SW 1271 (cell line): ENCODE measurements at regions not wholly inside any gene's neighbourhood (a gene's known extent, or its start where the extent isn't known, plus 50 kb on each side); places are given as distances from the start of the nearest gene placed in this dataset.
"Not testable (repeated sequence)": the region's sequence is repeated elsewhere in the genome, so short reads cannot be mapped to it uniquely, and the experiment has no call there.

Source experiments
- DNase-seq, 2 experiments: peaks; one replicate each; lab custom pipeline; 2025; lab: John Stamatoyannopoulos, UW

- DNase-seq, result no peak
Observed at GRCh38 chr6:74018825-74019224, 322.8 kb downstream of the CD109 start.

- DNase-seq, result no peak
Observed at GRCh38 chr6:74015427-74015826, 319.4 kb downstream of the CD109 start.

GRCh38 chr6:74000666-74001490 is 304.9 kb downstream of the CD109 start:
- DNase-seq, result no peak

GRCh38 chr6:73990609-73991238 is 294.7 kb downstream of the CD109 start:
- not testable (repeated sequence) for DNase-seq

- no peak for DNase-seq
Observed at GRCh38 chr6:73989428-73989827, 293.4 kb downstream of the CD109 start.

- peak in 1 of 2 experiments; percentile 22 for DNase-seq
Observed at GRCh38 chr6:73985891-73986290, 289.9 kb downstream of the CD109 start.

GRCh38 chr6:73984571-73985210 is 288.7 kb downstream of the CD109 start:
- DNase-seq, result no peak

GRCh38 chr6:73983367-73983766 is 287.4 kb downstream of the CD109 start:
- no peak for DNase-seq

- no peak for DNase-seq
Observed at GRCh38 chr6:73980096-73980495, 284.1 kb downstream of the CD109 start.

GRCh38 chr6:73978330-73978729 is 282.3 kb downstream of the CD109 start:
- no peak for DNase-seq

- DNase-seq, result not testable (repeated sequence)
Observed at GRCh38 chr6:73972518-73972917, 276.5 kb downstream of the CD109 start.

GRCh38 chr6:73969971-73970970 is 274.3 kb downstream of the CD109 start:
- DNase-seq, result peak in 1 of 2 experiments; percentile 57

GRCh38 chr6:73968221-73968757 is 272.3 kb downstream of the CD109 start:
- DNase-seq, result no peak

GRCh38 chr6:73965539-73966029 is 269.6 kb downstream of the CD109 start:
- no peak for DNase-seq

- DNase-seq, result no peak
Observed at GRCh38 chr6:73964241-73964854, 268.3 kb downstream of the CD109 start.

GRCh38 chr6:73962884-73963283 is 266.9 kb downstream of the CD109 start:
- DNase-seq, result no peak

GRCh38 chr6:73956305-73956704 is 260.3 kb downstream of the CD109 start:
- no peak for DNase-seq

- no peak for DNase-seq
Observed at GRCh38 chr6:73955800-73956199, 259.8 kb downstream of the CD109 start.

GRCh38 chr6:73954881-73955280 is 258.9 kb downstream of the CD109 start:
- DNase-seq, result no peak

GRCh38 chr6:73951183-73951582 is 255.2 kb downstream of the CD109 start:
- DNase-seq, result no peak
